T-helper 17 cell (primary cell): ENCODE measurements at regions not wholly inside any gene's neighbourhood (a gene's known extent, or its start where the extent isn't known, plus 50 kb on each side); places are given as distances from the start of the nearest gene placed in this dataset.

ENCODE experiments used
- ATAC-seq: fragments of 150-1000 bp; cut with Tn5 transposase; 2 replicates; pipeline ENCODE4 v1.10.0; 2021; ENCODE audit warnings: mild to moderate bottlenecking, moderate library complexity
- DNase-seq, 3 donors: peaks; one replicate each; pipeline versions ENCODE4 v3.0.0 to v3.0.0-alpha.2; 2020 to 2021
- H3K9me3 ChIP-seq: one replicate; pipeline ENCODE4 v1.7.0; 2013; ENCODE audit warnings: low read length, mild to moderate bottlenecking; ENCODE audit not compliant: control insufficient read depth, poor library complexity, severe bottlenecking
- H3K27ac Mint-ChIP-seq: one replicate; pipeline ENCODE4 v1.8.0; 2022; ENCODE audit warnings: mild to moderate bottlenecking, moderate library complexity, mixed read lengths
- H3K27me3 Mint-ChIP-seq: one replicate; pipeline ENCODE4 v1.8.0; 2022; ENCODE audit warnings: mixed read lengths
- H3K36me3 Mint-ChIP-seq: one replicate; pipeline ENCODE4 v1.8.0; 2022; ENCODE audit warnings: low read depth, mixed read lengths
- H3K4me1 Mint-ChIP-seq: one replicate; pipeline ENCODE4 v1.8.0; 2022; ENCODE audit warnings: mild to moderate bottlenecking, mixed read lengths
- H3K4me3 Mint-ChIP-seq: one replicate; pipeline ENCODE4 v1.8.0; 2022; ENCODE audit warnings: mild to moderate bottlenecking, moderate library complexity, mixed read lengths

- ATAC-seq (no peak), DNase-seq (no peak)
- H3K27me3 Mint-ChIP-seq, result no peaks in the 10 kb centered on the region
- H3K27ac Mint-ChIP-seq, result no peak overlapping the region
- H3K9me3 ChIP-seq, result peaks cover 2% of the 10 kb centered on the region
- H3K4me3 Mint-ChIP-seq, result no peak overlapping the region
- no peaks in the 10 kb centered on the region for H3K36me3 Mint-ChIP-seq
- H3K4me1 Mint-ChIP-seq, result no peaks in the 10 kb centered on the region
These were observed 295.2 kb downstream of the ANKRD50 start for GRCh38 chr4:124417371-124417770.

DNA sequence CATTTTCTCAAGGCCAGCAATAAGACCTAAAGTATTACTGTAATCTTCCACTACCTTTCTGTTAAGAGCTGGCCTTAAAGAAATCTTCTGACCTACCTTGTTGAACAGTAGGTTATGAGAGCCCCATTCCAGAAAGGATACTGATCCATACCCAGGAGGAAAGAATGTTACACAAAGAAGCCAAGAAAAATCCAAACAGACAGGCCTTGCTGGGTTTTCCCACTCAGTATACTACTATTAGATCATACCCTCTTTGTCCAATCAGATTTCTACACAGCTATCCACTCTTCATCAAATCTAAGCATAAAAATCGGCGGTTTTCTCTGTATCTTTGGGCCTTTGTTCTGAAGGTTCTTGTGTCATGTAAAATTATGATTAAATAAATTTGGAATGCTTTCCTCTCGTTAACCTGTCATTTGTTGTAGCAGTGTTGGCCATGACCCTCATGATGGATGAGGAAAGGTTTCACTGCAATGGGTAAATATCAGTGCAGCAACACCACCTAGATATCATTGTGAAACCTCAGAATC lies 292.3 kb downstream of the ANKRD50 start:
- no peaks in the 10 kb centered on the region for H3K36me3 Mint-ChIP-seq
- H3K27me3 Mint-ChIP-seq, result no peaks in the 10 kb centered on the region
- ATAC-seq (no peak), DNase-seq (no peak)
- no peak overlapping the region for H3K27ac Mint-ChIP-seq
- H3K4me1 Mint-ChIP-seq, result no peaks in the 10 kb centered on the region
- H3K4me3 Mint-ChIP-seq, result no peak overlapping the region
- H3K9me3 ChIP-seq, result peaks cover 2% of the 10 kb centered on the region

- Mint-ChIP-seq H3K36me3 (no peaks in the 10 kb centered on the region), H3K27me3 (no peaks in the 10 kb centered on the region), H3K27ac (no peak overlapping the region), H3K4me3 (no peak overlapping the region), H3K4me1 (no peaks in the 10 kb centered on the region)
- ATAC-seq (no peak), DNase-seq (no peak)
- H3K9me3 ChIP-seq, result no peaks in the 10 kb centered on the region
These were observed 289.4 kb downstream of the ANKRD50 start for GRCh38 chr4:124423160-124423559.

GRCh38 chr4:124426279-124426678 lies 286.3 kb downstream of the ANKRD50 start:
- Mint-ChIP-seq H3K4me1 (no peaks in the 10 kb centered on the region), H3K27ac (no peak overlapping the region), H3K36me3 (no peaks in the 10 kb centered on the region), H3K4me3 (no peak overlapping the region), H3K27me3 (no peaks in the 10 kb centered on the region)
- H3K9me3 ChIP-seq, result no peaks in the 10 kb centered on the region
- no peak for DNase-seq
- no peak for ATAC-seq

DNA sequence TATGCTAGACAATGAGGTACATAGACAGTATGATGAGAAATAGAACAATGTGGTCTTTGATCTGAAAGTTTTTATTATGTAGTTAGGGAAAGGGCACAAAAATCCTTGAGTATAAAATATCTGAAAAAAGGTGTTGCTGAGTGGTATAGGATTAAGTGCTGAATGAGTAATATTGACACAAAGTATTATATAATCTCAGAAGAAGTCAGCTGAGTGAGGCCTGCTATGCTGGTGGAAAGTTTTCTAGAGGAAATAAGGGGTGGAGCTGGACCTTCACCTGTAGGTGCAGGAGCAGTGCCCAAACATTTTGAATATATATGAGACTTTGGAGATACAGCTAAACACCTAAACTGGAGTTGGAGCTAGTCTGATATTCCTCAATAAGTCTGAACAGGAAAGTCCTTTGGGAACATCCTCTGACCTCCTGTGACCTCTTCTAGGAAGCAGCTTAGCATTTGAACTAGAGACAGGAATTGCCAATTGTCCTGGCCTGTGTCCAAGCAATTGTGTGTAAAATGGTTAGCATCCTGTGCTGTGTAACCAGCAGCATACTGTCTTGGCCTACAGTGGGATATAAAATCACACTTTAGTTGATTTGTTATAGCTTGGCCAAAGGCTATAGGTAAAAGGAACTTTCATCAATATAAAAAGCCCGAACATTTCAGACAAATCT lies 285.3 kb downstream of the ANKRD50 start:
- Mint-ChIP-seq H3K4me3 (no peak overlapping the region), H3K27me3 (no peaks in the 10 kb centered on the region), H3K36me3 (no peaks in the 10 kb centered on the region), H3K27ac (no peak overlapping the region), H3K4me1 (no peaks in the 10 kb centered on the region)
- no peaks in the 10 kb centered on the region for H3K9me3 ChIP-seq
- no peak for DNase-seq
- no peak for ATAC-seq

DNA sequence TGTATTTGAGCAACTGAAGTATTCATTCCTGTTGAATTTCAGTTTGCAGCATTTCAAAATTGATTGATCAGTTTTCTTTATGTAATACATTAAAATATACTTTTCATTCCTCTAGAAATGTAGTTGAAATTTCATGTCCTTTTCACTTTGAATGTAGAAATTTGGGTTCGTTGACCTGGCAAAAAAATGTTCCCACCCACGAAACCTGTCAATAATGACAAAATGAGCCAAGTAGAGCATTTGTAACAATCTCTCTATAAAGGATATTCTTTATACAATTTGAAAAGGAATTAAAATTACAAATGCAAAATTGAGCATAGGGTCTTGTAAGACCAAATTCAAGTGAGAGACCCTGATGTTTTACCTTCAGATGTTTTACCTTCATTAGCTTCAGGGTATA lies 283.9 kb downstream of the ANKRD50 start:
- H3K4me3 Mint-ChIP-seq, result no peak overlapping the region
- H3K9me3 ChIP-seq, result no peaks in the 10 kb centered on the region
- H3K4me1 Mint-ChIP-seq, result no peaks in the 10 kb centered on the region
- H3K27ac Mint-ChIP-seq, result no peak overlapping the region
- H3K36me3 Mint-ChIP-seq, result no peaks in the 10 kb centered on the region
- ATAC-seq (no peak), DNase-seq (no peak)
- H3K27me3 Mint-ChIP-seq, result no peaks in the 10 kb centered on the region

GRCh38 chr4:124429746-124430250 lies 282.7 kb downstream of the ANKRD50 start:
- Mint-ChIP-seq H3K27me3 (no peaks in the 10 kb centered on the region), H3K4me3 (no peak overlapping the region), H3K36me3 (no peaks in the 10 kb centered on the region), H3K4me1 (no peaks in the 10 kb centered on the region), H3K27ac (no peak overlapping the region)
- ATAC-seq (no peak), DNase-seq (no peak)
- H3K9me3 ChIP-seq, result no peaks in the 10 kb centered on the region

GRCh38 chr4:124431653-124432192 lies 280.8 kb downstream of the ANKRD50 start:
- H3K9me3 ChIP-seq, result no peaks in the 10 kb centered on the region
- H3K36me3 Mint-ChIP-seq, result no peaks in the 10 kb centered on the region
- no peaks in the 10 kb centered on the region for H3K27me3 Mint-ChIP-seq
- no peak overlapping the region for H3K4me3 Mint-ChIP-seq
- H3K27ac Mint-ChIP-seq, result no peak overlapping the region
- DNase-seq, result no peak
- ATAC-seq, result no peak
- H3K4me1 Mint-ChIP-seq, result no peaks in the 10 kb centered on the region

- Mint-ChIP-seq H3K27ac (no peak overlapping the region), H3K36me3 (no peaks in the 10 kb centered on the region), H3K27me3 (no peaks in the 10 kb centered on the region), H3K4me1 (no peaks in the 10 kb centered on the region), H3K4me3 (no peak overlapping the region)
- H3K9me3 ChIP-seq, result no peaks in the 10 kb centered on the region
- no peak for DNase-seq
- ATAC-seq, result no peak
These were observed 280.0 kb downstream of the ANKRD50 start for GRCh38 chr4:124432500-124432899.

DNA sequence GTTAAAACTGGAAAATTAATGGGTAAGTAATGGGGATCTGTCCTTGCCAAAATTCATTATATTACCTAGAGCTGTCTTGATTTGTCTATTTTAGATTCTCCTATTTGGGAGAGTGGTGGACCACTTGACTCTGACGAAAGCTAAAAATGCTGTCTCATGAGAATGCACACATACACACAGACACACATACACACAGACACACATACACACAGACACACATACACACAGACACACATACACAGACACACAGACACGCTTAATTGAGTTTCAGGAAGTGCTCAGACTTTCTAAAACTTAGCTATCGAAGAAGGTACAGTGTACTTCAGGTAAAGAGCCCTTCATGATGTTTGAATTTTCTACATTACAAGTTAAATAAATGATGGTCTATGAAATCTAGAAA lies 279.5 kb downstream of the ANKRD50 start:
- ATAC-seq (no peak), DNase-seq (no peak)
- H3K27me3 Mint-ChIP-seq, result no peaks in the 10 kb centered on the region
- H3K4me3 Mint-ChIP-seq, result no peak overlapping the region
- H3K9me3 ChIP-seq, result no peaks in the 10 kb centered on the region
- no peaks in the 10 kb centered on the region for H3K36me3 Mint-ChIP-seq
- H3K4me1 Mint-ChIP-seq, result no peaks in the 10 kb centered on the region
- no peak overlapping the region for H3K27ac Mint-ChIP-seq

GRCh38 chr4:124433500-124433899 lies 279.0 kb downstream of the ANKRD50 start:
- Mint-ChIP-seq H3K4me3 (no peak overlapping the region), H3K4me1 (no peaks in the 10 kb centered on the region), H3K27me3 (no peaks in the 10 kb centered on the region)

GRCh38 chr4:124435274-124435950 lies 277.1 kb downstream of the ANKRD50 start:
- no peak overlapping the region for H3K27ac Mint-ChIP-seq
- H3K36me3 Mint-ChIP-seq, result no peaks in the 10 kb centered on the region
- no peak overlapping the region for H3K4me3 Mint-ChIP-seq
- no peaks in the 10 kb centered on the region for H3K27me3 Mint-ChIP-seq
- no peaks in the 10 kb centered on the region for H3K9me3 ChIP-seq
- H3K4me1 Mint-ChIP-seq, result no peaks in the 10 kb centered on the region
- DNase-seq, result no peak
- no peak for ATAC-seq

More at GRCh38 chr4:124433500-124433899, 279.0 kb downstream of the ANKRD50 start:
- DNase-seq, result no peak
- Mint-ChIP-seq H3K27ac (no peak overlapping the region), H3K36me3 (no peaks in the 10 kb centered on the region)
- no peaks in the 10 kb centered on the region for H3K9me3 ChIP-seq
- ATAC-seq, result no peak

DNA sequence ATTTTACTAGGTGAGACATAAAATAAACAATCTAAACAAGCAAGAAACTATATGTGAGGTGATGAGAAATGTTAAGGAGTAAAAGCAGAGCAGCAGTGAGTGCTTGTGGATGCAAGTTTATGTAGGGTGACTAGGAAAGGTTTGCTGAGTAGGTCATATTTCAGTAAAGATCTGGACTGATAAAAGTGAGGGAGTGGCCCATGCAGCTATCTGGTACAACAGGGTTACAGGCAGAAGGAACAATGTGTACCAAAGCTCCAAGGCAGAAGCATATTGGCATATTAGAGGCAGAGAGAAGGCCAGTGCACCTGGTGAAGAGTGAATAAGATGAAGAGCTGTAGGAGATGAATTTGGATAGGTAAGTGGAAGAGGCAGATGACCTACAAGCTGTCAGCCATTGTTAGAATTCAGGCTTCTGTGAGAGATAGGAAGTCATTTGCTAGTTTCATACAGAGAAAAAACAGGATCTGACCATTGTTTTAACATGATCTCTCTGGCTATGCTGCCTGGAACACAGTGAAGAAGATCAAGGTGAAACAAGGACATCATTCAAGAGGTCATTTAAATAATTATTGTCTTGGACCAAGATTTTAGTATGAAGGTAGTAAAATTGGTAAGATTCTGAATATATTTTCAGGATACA lies 274.6 kb downstream of the ANKRD50 start:
- Mint-ChIP-seq H3K36me3 (no peaks in the 10 kb centered on the region), H3K27ac (no peak overlapping the region)
- ATAC-seq, result no peak

More for the DNA sequence above, 274.6 kb downstream of the ANKRD50 start:
- no peak overlapping the region for H3K4me3 Mint-ChIP-seq
- H3K4me1 Mint-ChIP-seq, result no peaks in the 10 kb centered on the region
- H3K9me3 ChIP-seq, result no peaks in the 10 kb centered on the region
- no peaks in the 10 kb centered on the region for H3K27me3 Mint-ChIP-seq
- no peak for DNase-seq
